ENCODE measurements at regions not wholly inside any gene's neighbourhood (a gene's known extent, or its start where the extent isn't known, plus 50 kb on each side); places are given as distances from the start of the nearest gene placed in this dataset.

GRCh38 chr9:38207247-38207778, 138.3 kb upstream of the SHB start:
- Histone ChIP-seq H3K36me3 (replicated peaks; ENCODE audit: insufficient read depth, low read depth) (no peaks in the 10 kb centered on the region), H3K4me2 (no peak overlapping the region), H3K4me3 (no peak overlapping the region), H3K79me2 (no peaks in the 10 kb centered on the region), H3K9me3 (ENCODE audit: low read depth) (no peaks in the 10 kb centered on the region), H3K27me3 (no peaks in the 10 kb centered on the region), H3K27ac (no peak overlapping the region), H3K9me2 (replicated peaks; ENCODE audit: insufficient read depth) (no peaks in the 10 kb centered on the region), H4K20me1 (ENCODE audit: insufficient read depth, poor library complexity, severe bottlenecking) (no peaks in the 10 kb centered on the region), H3K4me1 (ENCODE audit: insufficient read depth) (no peaks in the 10 kb centered on the region), H2AFZ (no peak overlapping the region)
- TF ChIP-seq CTCF (IDR thresholded peaks at IDR 0.05; ENCODE audit: poor library complexity) (no peak), EZH2phosphoT487 (IDR thresholded peaks at IDR 0.05; ENCODE audit: low read depth, severe bottlenecking, unreplicated experiment) (no peak)
- WGBS (ENCODE audit: low lambda C conversion rate, missing lambda C conversion rate) = 67% methylated on average over 3 of the region's 3 CpGs
- DNase-seq (ENCODE audit: low spot score) = no peak

GRCh38 chr9:38205279-38205678, 136.3 kb upstream of the SHB start:
- TF ChIP-seq EZH2 (IDR thresholded peaks at IDR 0.05; ENCODE audit: borderline replicate concordance) = no peak
- no peak for TF ChIP-seq EZH2phosphoT487 (IDR thresholded peaks at IDR 0.05; ENCODE audit: low read depth, severe bottlenecking, unreplicated experiment)
- no peak for TF ChIP-seq CTCF (IDR thresholded peaks at IDR 0.05; ENCODE audit: poor library complexity)
- no peak overlapping the region for H3K4me3 ChIP-seq
- no peak overlapping the region for H3K4me2 ChIP-seq
- H3K79me2 ChIP-seq = no peaks in the 10 kb centered on the region
- no peaks in the 10 kb centered on the region for H3K36me3 ChIP-seq (replicated peaks; ENCODE audit: insufficient read depth, low read depth)
- H3K27me3 ChIP-seq = no peaks in the 10 kb centered on the region
- H3K27ac ChIP-seq = no peak overlapping the region
- H2AFZ ChIP-seq = no peak overlapping the region
- H3K9me2 ChIP-seq (replicated peaks; ENCODE audit: insufficient read depth) = no peaks in the 10 kb centered on the region
- no peaks in the 10 kb centered on the region for H3K4me1 ChIP-seq (ENCODE audit: insufficient read depth)
- DNase-seq (ENCODE audit: low spot score) = no peak
- H3K9me3 ChIP-seq (ENCODE audit: low read depth) = no peaks in the 10 kb centered on the region
- H4K20me1 ChIP-seq (ENCODE audit: insufficient read depth, poor library complexity, severe bottlenecking) = no peaks in the 10 kb centered on the region

- 62% methylated on average over 7 of the region's 7 CpGs for WGBS (ENCODE audit: low lambda C conversion rate, missing lambda C conversion rate)
- Histone ChIP-seq H3K9me2 (replicated peaks; ENCODE audit: insufficient read depth) (no peaks in the 10 kb centered on the region), H3K4me2 (no peak overlapping the region), H3K27ac (no peak overlapping the region), H3K27me3 (no peaks in the 10 kb centered on the region), H3K36me3 (replicated peaks; ENCODE audit: insufficient read depth, low read depth) (no peaks in the 10 kb centered on the region), H3K79me2 (no peaks in the 10 kb centered on the region), H3K4me1 (ENCODE audit: insufficient read depth) (no peaks in the 10 kb centered on the region), H2AFZ (no peak overlapping the region), H3K9me3 (ENCODE audit: low read depth) (no peaks in the 10 kb centered on the region), H4K20me1 (ENCODE audit: insufficient read depth, poor library complexity, severe bottlenecking) (no peaks in the 10 kb centered on the region), H3K4me3 (no peak overlapping the region)
- TF ChIP-seq EZH2 (IDR thresholded peaks at IDR 0.05; ENCODE audit: borderline replicate concordance) (no peak), EZH2phosphoT487 (IDR thresholded peaks at IDR 0.05; ENCODE audit: low read depth, severe bottlenecking, unreplicated experiment) (no peak), CTCF (IDR thresholded peaks at IDR 0.05; ENCODE audit: poor library complexity) (no peak)
- no peak for DNase-seq (ENCODE audit: low spot score)
These were observed 133.4 kb upstream of the SHB start for GRCh38 chr9:38202336-38202938.
